Epithelial cell of esophagus (primary cell): ENCODE measurements at regions not wholly inside any gene's neighbourhood (a gene's known extent, or its start where the extent isn't known, plus 50 kb on each side); places are given as distances from the start of the nearest gene placed in this dataset.

Experiments
- DNase-seq: peaks from one replicate; pipeline ENCODE4 v3.0.0; 2010; ENCODE audit warnings: low read depth
- H3K4me3 ChIP-seq: 2 replicates; pipeline ENCODE4 v1.5.1; 2011; ENCODE audit warnings: mild to moderate bottlenecking, low read length, control low read depth
- CTCF ChIP-seq: IDR thresholded peaks from 2 replicates; pipeline ENCODE4 v1.5.1; 2011; ENCODE audit warnings: low read depth, mild to moderate bottlenecking, low read length, control low read depth, inconsistent platforms; ENCODE audit not compliant: insufficient read depth; ENCODE audit errors: missing control alignments

- TF ChIP-seq CTCF: no peak
- DNase-seq: no peak
- no peak overlapping the region for H3K4me3 ChIP-seq
Measured at GRCh38 chr7:32323712-32324111, 166.5 kb downstream of the LSM5 start.

GRCh38 chr7:32319012-32319382 is 171.2 kb downstream of the LSM5 start:
- H3K4me3 ChIP-seq: no peak overlapping the region
- TF ChIP-seq CTCF: no peak
- DNase-seq: no peak

- TF ChIP-seq CTCF: no peak
- no peak for DNase-seq
- peak overlapping the region; percentile 4 for H3K4me3 ChIP-seq
Measured at GRCh38 chr7:32318300-32319011, 171.7 kb downstream of the LSM5 start.

- no peak overlapping the region for H3K4me3 ChIP-seq
- no peak for TF ChIP-seq CTCF
- no peak for DNase-seq
Measured at GRCh38 chr7:32316839-32317238, 173.3 kb downstream of the LSM5 start.

GRCh38 chr7:32314761-32315160 is 175.4 kb downstream of the LSM5 start:
- no peak for TF ChIP-seq CTCF
- H3K4me3 ChIP-seq: no peak overlapping the region
- no peak for DNase-seq

- no peak for DNase-seq
- no peak overlapping the region for H3K4me3 ChIP-seq
- no peak for TF ChIP-seq CTCF
Measured at GRCh38 chr7:32301427-32301826, 188.8 kb downstream of the LSM5 start.

- peak overlapping the region; percentile 19 for H3K4me3 ChIP-seq
- no peak for TF ChIP-seq CTCF
- DNase-seq: peak; percentile 16
Measured at GRCh38 chr7:32299133-32299702, 191.0 kb downstream of the LSM5 start.
